Ovary (tissue), 7 donors: ENCODE measurements at regions not wholly inside any gene's neighbourhood (a gene's known extent, or its start where the extent isn't known, plus 50 kb on each side); places are given as distances from the start of the nearest gene placed in this dataset.

ENCODE experiments used
- DNase-seq, 5 donors: peaks; one replicate each; pipeline ENCODE4 v3.0.0-alpha.2; 2019 to 2020
- H3K27ac ChIP-seq, 2 donors: fragments of 200-600 bp; one replicate each; pipeline versions ENCODE4 v1.5.1 to v1.8.0; 2019 to 2022
- H3K27me3 ChIP-seq: fragments of 200-600 bp; one replicate; pipeline ENCODE4 v1.8.0; 2022
- H3K36me3 ChIP-seq: fragments of 200-600 bp; sonication (generic); one replicate; pipeline ENCODE4 v1.5.1; 2019
- H3K4me1 ChIP-seq: one replicate; pipeline ENCODE4 v1.8.1; 2013; ENCODE audit warnings: mild to moderate bottlenecking, moderate library complexity; ENCODE audit not compliant: insufficient read depth
- H3K4me3 ChIP-seq: fragments of 200-600 bp; sonication (generic); one replicate; pipeline ENCODE4 v1.5.1; 2017
- H3K9me3 ChIP-seq, 2 donors: fragments of 200-600 bp in 1 of 2; sonication (generic) in 1 of 2; one replicate each; pipeline versions ENCODE4 v1.5.1 to v1.8.1; 2013 to 2019; ENCODE audit warnings: mild to moderate bottlenecking in 1 of 2, moderate library complexity in 1 of 2
- EP300 ChIP-seq: sonication (generic); formaldehyde crosslinking; IDR thresholded peaks from one replicate; pipeline ENCODE4 v1.6.1; 2017; ENCODE audit warnings: antibody characterized with exemption
- POLR2A ChIP-seq: fragments of 450-650 bp; IDR thresholded peaks from one replicate; pipeline ENCODE4 v1.6.1; 2017; ENCODE audit warnings: antibody characterized with exemption, mild to moderate bottlenecking, moderate library complexity
- WGBS, 3 donors: extraction: QIAGEN DNeasy Blood & Tissue Kit in 1 of 3; methylation state at CpG; one replicate each; pipeline versions ENCODE4 v1.1.5 to v1.1.7; 2013 to 2017; 5-methylcytosine and 5-hydroxymethylcytosine counted together
- intact Hi-C, 4 donors: fragments of 100-400 bp; cut with DNase I; formaldehyde crosslinking; loops; one replicate each; pipeline versions ENCODE4 v1.11.0 to v1.15.1; 2022 to 2023
- TF ChIP-seq, protein P1 (sequence below), 3 donors: fragments of 450-650 bp in 2 of 3; fragments of 200-600 bp in 1 of 3; IDR thresholded peaks; one replicate each; pipeline versions ENCODE4 v1.5.1 to v1.8.0; 2016 to 2022; ENCODE audit warnings: antibody characterized with exemption in 3 of 3, mild to moderate bottlenecking in 1 of 3
- donor health status: DM: no; HTN: no; CAD: no; lungs with moderate emphysema.
- donor health status: DM: no; HTN: no; CAD: no.
- donor health status: Bipolar disorder and iron deficiency.
- donor health status: DM: no; HTN: no; CAD: no.
- donor health status: DM: yes; HTN: yes; CAD: no.

DNA sequence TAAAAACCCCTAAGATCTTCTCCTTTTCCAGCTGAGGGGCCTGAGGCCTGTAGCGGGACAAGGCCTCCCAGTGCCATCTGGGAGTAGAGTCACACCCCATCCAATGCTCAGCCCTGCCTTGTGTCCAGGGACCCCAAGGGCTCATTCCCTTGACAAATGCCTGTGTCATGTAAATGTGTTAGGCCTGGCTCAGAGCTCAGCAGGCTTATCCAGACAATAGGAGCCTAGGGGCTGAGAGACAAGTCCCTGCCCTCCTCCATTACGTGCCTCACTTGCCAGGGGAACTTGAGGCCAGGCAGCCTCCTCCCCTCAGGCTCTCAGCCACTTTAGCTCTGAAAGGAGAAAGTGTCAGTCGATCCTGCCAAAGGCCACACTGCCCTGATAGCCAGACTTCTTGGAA lies 166.8 kb upstream of the MAMLD1 start:
- intact Hi-C loops = loop anchor here in 1 of 4 donors (10.0 kb wide), 1 partner anchor 61 kb away; no protein-coding TSS in a partner anchor
- no peaks in the 10 kb centered on the region for H3K4me1 ChIP-seq
- no peaks in the 10 kb centered on the region for H3K27me3 ChIP-seq
- H3K4me3 ChIP-seq = no peak overlapping the region
- H3K9me3 ChIP-seq = no peaks in the 10 kb centered on the region
- 65 to 74% (median 67%) methylated on average over 3 of the region's 3 CpGs for WGBS, 3 donors
- no peak for DNase-seq
- TF ChIP-seq POLR2A = no peak
- TF ChIP-seq EP300 = no peak
- TF ChIP-seq, protein P1, sequence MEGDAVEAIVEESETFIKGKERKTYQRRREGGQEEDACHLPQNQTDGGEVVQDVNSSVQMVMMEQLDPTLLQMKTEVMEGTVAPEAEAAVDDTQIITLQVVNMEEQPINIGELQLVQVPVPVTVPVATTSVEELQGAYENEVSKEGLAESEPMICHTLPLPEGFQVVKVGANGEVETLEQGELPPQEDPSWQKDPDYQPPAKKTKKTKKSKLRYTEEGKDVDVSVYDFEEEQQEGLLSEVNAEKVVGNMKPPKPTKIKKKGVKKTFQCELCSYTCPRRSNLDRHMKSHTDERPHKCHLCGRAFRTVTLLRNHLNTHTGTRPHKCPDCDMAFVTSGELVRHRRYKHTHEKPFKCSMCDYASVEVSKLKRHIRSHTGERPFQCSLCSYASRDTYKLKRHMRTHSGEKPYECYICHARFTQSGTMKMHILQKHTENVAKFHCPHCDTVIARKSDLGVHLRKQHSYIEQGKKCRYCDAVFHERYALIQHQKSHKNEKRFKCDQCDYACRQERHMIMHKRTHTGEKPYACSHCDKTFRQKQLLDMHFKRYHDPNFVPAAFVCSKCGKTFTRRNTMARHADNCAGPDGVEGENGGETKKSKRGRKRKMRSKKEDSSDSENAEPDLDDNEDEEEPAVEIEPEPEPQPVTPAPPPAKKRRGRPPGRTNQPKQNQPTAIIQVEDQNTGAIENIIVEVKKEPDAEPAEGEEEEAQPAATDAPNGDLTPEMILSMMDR (IDR thresholded peaks at IDR 0.05) = no peak
- no peak overlapping the region for H3K27ac ChIP-seq
- no peaks in the 10 kb centered on the region for H3K36me3 ChIP-seq

DNA sequence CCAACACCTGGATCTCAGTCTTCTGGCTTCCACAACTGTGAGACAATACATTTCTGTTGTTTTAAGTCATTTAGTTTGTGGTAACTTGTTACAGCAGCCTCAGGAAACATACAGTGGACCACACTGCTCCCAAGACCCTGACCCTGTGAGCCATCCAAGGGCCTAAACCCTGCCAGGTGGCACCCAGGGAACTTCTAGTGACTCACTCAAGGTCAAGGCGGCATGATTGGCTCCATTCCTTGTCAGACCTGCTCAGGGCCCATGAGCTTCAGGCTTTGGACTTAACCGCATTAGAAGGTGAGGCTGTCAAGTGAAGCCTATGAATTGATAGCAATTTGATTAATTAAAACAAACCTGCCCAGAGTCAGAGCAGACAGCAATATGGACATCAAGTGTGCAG lies 165.7 kb upstream of the MAMLD1 start:
- intact Hi-C loops = loop anchor here in 1 of 4 donors (10.0 kb wide), 1 partner anchor 63 kb away; no protein-coding TSS in a partner anchor
- H3K36me3 ChIP-seq = no peaks in the 10 kb centered on the region
- WGBS, 3 donors = 71 to 80% (median 77%) methylated on average over 2 of the region's 2 CpGs
- H3K4me1 ChIP-seq = no peaks in the 10 kb centered on the region
- no peaks in the 10 kb centered on the region for H3K27me3 ChIP-seq
- no peak for TF ChIP-seq EP300
- TF ChIP-seq POLR2A = no peak
- TF ChIP-seq, protein P1 (IDR thresholded peaks at IDR 0.05) = no peak
- no peaks in the 10 kb centered on the region for H3K9me3 ChIP-seq
- no peak overlapping the region for H3K27ac ChIP-seq
- no peak overlapping the region for H3K4me3 ChIP-seq
- no peak for DNase-seq

DNA sequence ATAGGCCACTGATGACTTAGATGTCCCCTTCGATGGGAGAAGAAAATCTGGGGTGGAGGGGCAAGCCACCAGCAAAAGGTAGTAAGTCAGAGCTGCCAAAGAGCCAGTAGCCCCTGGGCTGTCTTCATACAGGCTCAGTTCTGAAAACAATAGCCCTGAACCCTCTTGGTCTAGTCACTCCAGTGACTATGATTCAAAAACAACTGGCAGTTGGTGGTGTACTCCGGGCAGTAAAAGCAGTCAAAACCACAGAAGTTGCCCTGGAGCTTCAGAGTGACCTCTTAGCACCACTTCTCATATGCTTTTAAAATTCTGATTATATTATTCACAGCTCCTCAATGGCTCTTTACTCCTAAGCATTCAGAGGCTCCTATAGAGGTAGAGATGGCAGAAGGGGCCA lies 164.3 kb upstream of the MAMLD1 start:
- intact Hi-C loops = loop anchor here in 1 of 4 donors (10.0 kb wide), 1 partner anchor 64 kb away; no protein-coding TSS in a partner anchor
- Histone ChIP-seq H3K27ac (no peak overlapping the region), H3K9me3 (no peaks in the 10 kb centered on the region), H3K4me3 (no peak overlapping the region), H3K36me3 (no peaks in the 10 kb centered on the region), H3K4me1 (no peaks in the 10 kb centered on the region), H3K27me3 (no peaks in the 10 kb centered on the region)
- WGBS, 3 donors = 69 to 89% (median 74%) methylated on average over 2 of the region's 2 CpGs
- TF ChIP-seq POLR2A = no peak
- TF ChIP-seq, protein P1 (IDR thresholded peaks at IDR 0.05) = no peak
- no peak for TF ChIP-seq EP300
- no peak for DNase-seq

GRCh38 chrX:150199181-150199580 lies 163.9 kb upstream of the MAMLD1 start:
- intact Hi-C loops = loop anchor here in 1 of 4 donors (10.0 kb wide), 1 partner anchor 64 kb away; no protein-coding TSS in a partner anchor
- Histone ChIP-seq H3K27me3 (no peaks in the 10 kb centered on the region), H3K4me3 (no peak overlapping the region), H3K27ac (no peak overlapping the region), H3K9me3 (no peaks in the 10 kb centered on the region), H3K36me3 (no peaks in the 10 kb centered on the region), H3K4me1 (no peaks in the 10 kb centered on the region)
- DNase-seq = no peak
- TF ChIP-seq POLR2A (no peak), EP300 (no peak)
- 73 to 81% (median 79%) methylated on average over 5 of the region's 5 CpGs for WGBS, 3 donors

GRCh38 chrX:150199803-150200202 lies 163.3 kb upstream of the MAMLD1 start:
- no peak overlapping the region for H3K4me3 ChIP-seq

More at GRCh38 chrX:150199803-150200202, 163.3 kb upstream of the MAMLD1 start:
- no peaks in the 10 kb centered on the region for H3K27me3 ChIP-seq
- intact Hi-C loops = loop anchor here in 1 of 4 donors (10.0 kb wide), 1 partner anchor 65 kb away; no protein-coding TSS in a partner anchor
- no peaks in the 10 kb centered on the region for H3K36me3 ChIP-seq
- no peaks in the 10 kb centered on the region for H3K9me3 ChIP-seq
- H3K27ac ChIP-seq = no peak overlapping the region
- 62 to 73% (median 71%) methylated on average over 3 of the region's 3 CpGs for WGBS, 3 donors
- DNase-seq = no peak
- H3K4me1 ChIP-seq = no peaks in the 10 kb centered on the region
- TF ChIP-seq POLR2A (no peak), EP300 (no peak)
- TF ChIP-seq, protein P1 (IDR thresholded peaks at IDR 0.05) = no peak
